GM10248 (cell line): ENCODE measurements at regions not wholly inside any gene's neighbourhood (a gene's known extent, or its start where the extent isn't known, plus 50 kb on each side); places are given as distances from the start of the nearest gene placed in this dataset.

Experiments used
- CTCF ChIA-PET: fragments of 300-600 bp; sonication (Branson Sonifier 250); formaldehyde crosslinking; extraction: SDS; loops from one replicate; lab custom pipeline; 2021; ENCODE audit warnings: antibody characterized with exemption; lab: Yijun Ruan, JAX
- POLR2A ChIA-PET: fragments of 350-650 bp; sonication (Branson Sonifier 250); formaldehyde crosslinking; extraction: SDS; loops from one replicate; lab custom pipeline; 2020; ENCODE audit warnings: antibody characterized with exemption; lab: Yijun Ruan, JAX
- DNase-seq: peaks from one replicate; pipeline ENCODE4 v3.0.0; 2012; ENCODE audit errors: extremely low spot score
- TF ChIP-seq, protein P1 (sequence below): IDR thresholded peaks from 2 replicates; pipeline ENCODE4 v1.5.1; 2012; ENCODE audit warnings: mild to moderate bottlenecking, low read depth; ENCODE audit errors: extremely low read depth, missing control alignments, control extremely low read depth

DNA sequence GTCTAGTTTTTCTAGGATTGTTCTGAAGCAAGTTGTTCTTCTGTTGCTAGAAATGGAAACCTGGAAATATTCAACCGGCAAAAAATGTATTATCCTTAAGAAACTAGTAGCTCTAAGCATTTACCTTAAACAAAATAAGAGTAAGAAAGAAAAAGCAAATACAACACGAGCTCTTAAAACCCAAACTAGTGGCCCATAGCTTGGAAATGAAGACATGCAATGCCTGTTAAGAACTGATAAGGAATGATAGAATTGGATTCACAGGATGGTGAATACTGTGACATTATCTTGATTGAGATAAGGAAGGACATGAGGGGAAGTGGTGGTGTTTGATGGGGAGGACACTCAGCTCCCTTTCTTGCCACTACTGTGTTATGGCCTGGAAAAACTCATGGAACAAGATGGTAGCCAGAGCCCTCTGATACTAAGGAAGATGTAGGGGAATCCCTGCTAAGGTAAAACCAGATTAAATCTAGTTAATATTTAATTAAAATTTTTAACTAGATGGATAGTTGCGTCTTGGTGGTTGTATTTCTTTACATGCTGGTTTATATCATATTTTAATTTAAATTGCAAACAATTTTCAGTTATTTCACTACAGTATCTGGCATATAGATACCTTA is 193.8 kb downstream of the LPIN1 start:
- TF ChIP-seq, protein P1, sequence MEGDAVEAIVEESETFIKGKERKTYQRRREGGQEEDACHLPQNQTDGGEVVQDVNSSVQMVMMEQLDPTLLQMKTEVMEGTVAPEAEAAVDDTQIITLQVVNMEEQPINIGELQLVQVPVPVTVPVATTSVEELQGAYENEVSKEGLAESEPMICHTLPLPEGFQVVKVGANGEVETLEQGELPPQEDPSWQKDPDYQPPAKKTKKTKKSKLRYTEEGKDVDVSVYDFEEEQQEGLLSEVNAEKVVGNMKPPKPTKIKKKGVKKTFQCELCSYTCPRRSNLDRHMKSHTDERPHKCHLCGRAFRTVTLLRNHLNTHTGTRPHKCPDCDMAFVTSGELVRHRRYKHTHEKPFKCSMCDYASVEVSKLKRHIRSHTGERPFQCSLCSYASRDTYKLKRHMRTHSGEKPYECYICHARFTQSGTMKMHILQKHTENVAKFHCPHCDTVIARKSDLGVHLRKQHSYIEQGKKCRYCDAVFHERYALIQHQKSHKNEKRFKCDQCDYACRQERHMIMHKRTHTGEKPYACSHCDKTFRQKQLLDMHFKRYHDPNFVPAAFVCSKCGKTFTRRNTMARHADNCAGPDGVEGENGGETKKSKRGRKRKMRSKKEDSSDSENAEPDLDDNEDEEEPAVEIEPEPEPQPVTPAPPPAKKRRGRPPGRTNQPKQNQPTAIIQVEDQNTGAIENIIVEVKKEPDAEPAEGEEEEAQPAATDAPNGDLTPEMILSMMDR = no peak
- CTCF ChIA-PET = interaction anchor here (0.7 kb wide), 1 partner anchor 69 kb away, joined by 3 read pairs; no protein-coding TSS in a partner anchor
- no peak for DNase-seq
- POLR2A ChIA-PET = no interaction called here

DNA sequence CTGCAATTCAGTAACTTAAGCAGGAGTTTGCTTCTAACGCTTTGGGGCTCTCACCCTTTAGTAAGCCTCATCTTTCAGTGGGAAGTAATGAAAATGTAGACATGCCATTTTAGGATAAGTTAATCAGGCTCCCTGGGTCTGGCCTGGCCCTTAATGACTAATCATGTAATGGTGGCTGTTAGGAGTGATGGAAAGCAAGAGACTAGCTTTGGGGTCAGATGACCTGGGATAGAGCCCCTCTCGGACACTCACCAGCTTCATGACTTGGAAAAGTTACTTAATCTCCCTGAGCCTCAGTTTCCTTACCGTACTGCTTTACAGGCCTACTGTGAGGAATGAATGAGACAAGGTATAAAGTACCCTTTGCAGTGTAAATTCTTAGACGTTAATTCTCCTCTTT is 194.4 kb downstream of the LPIN1 start:
- DNase-seq = no peak
- TF ChIP-seq, protein P1 = no peak
- POLR2A ChIA-PET = no interaction called here
- CTCF ChIA-PET = no interaction called here

DNA sequence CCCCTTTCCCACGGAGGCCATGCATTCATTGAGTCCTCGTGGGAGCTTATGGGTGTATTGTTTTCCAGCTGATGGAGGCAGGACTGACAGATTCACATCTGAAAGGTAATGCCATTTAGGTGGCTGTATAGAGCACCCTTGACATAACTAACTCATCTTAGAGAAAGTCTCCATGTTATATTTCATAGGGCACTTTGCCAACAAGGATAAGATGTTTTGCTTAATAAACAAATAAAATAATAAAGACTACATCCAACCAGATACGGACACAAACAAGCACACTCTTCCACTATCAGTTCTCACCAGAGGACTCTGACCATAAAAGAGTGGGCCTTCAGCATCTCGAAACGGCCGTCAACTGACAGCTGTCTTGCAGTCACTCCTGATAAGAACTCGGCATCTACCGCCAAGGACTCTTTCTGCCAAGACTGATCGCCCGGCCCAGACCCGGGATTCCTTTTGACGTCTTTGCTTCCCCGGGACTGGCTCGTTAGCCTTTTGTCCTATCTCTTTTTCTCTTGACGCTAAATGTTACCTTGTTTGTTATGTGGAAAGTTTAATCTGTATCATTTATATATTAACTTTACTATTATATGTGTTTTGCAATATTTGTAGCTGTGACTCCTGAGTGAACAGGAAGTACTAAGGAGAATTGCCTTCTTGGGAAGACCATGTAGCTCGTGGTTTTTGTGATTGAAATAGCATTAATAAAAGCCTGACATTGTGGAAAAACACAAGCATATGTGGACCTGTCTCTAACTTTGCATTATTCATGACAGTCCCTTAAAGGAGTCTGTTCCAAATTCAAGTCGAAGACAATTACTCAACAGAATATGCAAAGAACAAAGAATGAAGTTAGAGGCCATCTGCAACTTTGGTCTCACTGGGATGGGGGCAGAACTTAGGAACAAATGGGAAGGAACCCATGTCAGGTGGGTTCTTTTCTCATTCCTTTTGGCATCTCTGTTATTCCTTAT is 195.1 kb downstream of the LPIN1 start:
- TF ChIP-seq, protein P1 = no peak
- no peak for DNase-seq
- ChIA-PET CTCF (interaction anchor here (1.4 kb wide), 1 partner anchor 16 kb away, joined by 3 read pairs; no protein-coding TSS in a partner anchor), POLR2A (no interaction called here)

DNA sequence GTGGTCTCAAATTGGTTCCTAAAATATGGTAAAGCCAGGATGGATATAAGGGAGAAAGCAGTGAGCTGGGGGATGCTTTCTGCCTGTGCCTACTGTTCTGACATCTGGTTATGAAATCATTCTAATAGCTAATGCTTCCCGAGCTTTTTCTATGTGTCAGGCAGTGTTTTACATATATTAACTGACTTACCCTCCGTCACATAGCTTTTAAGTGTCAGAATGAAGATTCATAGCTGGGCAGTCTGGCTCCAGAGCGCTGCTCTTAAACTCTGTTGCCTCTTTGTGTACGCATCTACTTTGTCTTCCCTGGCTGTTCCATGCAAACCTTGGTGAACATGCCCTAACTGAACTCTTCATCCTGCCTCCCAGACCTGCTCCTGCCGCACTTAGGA is 195.7 kb downstream of the LPIN1 start:
- TF ChIP-seq, protein P1 = no peak
- POLR2A ChIA-PET = no interaction called here
- no peak for DNase-seq
- CTCF ChIA-PET = interaction anchor here (1.4 kb wide), 1 partner anchor 17 kb away, joined by 3 read pairs; no protein-coding TSS in a partner anchor

DNA sequence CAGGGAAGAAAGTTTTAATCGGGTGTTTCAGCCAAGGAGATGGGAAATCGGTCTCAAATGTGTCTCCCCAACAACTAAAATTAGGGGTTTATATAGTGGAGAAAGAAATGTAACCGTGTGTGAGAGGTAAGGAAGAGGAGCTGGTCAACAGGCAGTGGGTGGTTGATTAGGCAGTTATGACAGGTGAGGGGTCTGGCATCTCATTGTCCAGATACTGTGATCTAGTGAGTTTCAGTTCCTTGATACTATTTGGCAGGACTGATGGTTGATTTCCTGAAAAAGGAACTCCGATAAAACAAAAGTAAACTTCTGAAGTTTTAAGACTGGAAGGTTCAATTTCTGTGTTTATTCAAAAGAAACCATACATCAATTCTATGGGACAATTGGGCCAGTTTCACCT is 197.9 kb downstream of the LPIN1 start:
- DNase-seq = no peak
- CTCF ChIA-PET = no interaction called here
- POLR2A ChIA-PET = no interaction called here
- TF ChIP-seq, protein P1 = no peak
